HG03442 (cell line): ENCODE measurements at regions not wholly inside any gene's neighbourhood (a gene's known extent, or its start where the extent isn't known, plus 50 kb on each side); places are given as distances from the start of the nearest gene placed in this dataset.
"Not testable (repeated sequence)": the region's sequence is repeated elsewhere in the genome, so short reads cannot be mapped to it uniquely, and the experiment has no call there.

Experiments
- ATAC-seq: cut with Tn5 transposase; IDR thresholded peaks from one replicate; pipeline ENCODE4 v1.9.1; 2021; ENCODE audit warnings: mild to moderate bottlenecking, moderate library complexity; ENCODE audit not compliant: unreplicated experiment

GRCh38 chr13:89982407-89983095 is 1364.9 kb upstream of the MIR17HG start:
- ATAC-seq, result no peak

DNA sequence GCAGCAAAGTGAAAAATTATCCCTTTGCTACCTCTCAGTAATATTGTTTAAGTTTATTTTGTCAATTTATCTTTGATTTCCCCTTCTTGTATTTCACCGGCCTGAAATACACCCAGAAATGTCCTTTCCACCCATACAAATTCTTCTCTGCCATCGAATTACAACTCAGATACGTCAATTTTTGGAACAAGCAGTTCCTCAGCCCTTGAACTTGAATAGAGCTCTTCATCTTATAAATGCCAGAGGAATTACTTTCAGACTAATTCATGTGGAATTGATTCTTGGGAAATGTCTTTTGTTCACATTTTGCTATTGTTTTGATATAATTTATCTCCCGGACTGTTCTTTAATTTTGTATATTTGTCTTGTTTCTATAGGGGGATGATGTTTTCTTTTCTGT is 1359.3 kb upstream of the MIR17HG start:
- no peak for ATAC-seq

- ATAC-seq, result no peak
Observed at GRCh38 chr13:90003566-90003965, 1343.9 kb upstream of the MIR17HG start.

GRCh38 chr13:90008707-90009149 is 1338.8 kb upstream of the MIR17HG start:
- ATAC-seq, result no peak

DNA sequence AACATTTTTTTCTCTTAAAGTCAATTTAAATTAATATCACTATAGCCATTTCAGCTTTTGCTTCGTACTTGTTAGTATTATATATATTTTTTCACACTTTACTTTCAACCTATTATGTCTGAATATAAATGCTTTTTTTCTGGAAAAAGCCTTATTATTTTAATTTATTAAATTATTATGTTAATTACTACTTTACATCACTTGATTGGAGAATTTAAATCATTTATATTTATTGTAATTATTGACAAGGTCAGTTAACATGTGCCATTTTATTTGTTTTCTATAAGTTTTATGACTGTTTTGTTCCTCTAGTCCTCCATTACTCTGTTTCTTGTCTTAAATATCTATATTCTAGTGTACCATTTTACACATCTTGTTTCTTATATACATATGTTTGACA is 1333.4 kb upstream of the MIR17HG start:
- no peak for ATAC-seq

DNA sequence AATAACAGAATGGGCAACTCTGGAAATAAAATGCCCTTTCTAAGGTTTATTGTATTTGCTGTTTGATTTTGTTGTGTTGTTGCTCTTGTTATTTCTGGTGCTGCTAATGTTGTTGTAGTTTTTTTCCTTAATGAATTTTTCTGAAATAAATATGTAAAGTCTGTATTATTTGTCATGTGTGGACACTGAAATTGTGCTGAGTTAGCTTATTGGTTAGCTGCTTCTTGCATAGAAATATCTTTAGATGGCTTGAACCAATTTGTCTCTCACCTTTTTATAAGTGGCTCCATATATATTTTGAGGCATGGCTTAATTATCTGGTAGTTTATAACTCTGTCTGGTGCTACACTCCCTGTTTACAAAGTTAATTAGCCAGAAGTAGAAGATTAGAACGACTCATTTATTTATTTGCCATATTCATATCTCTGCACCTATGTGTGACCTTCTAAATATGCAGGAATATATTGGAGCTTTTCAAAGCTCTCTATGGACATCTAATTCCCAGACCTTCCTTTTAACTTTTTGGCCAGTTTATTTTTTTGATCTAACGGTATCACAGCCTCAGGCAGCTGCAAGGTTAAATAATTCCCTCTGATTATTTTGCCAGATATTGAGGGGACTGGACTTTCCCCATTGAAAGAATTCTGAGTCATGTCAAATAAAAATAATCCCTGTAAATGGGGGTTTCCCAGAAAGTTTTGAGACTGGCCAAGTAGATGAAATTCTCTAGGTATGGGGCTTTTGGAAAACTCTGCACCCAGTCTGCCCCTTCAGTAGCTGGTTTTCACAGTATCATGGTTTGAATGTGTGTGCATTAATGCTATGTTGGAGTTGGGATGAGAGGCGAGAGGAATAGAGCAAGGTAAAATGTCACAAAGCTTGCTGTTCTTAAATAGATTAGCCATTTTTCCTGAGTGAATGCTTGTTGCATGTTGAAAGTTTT is 1331.7 kb upstream of the MIR17HG start:
- no peak for ATAC-seq

DNA sequence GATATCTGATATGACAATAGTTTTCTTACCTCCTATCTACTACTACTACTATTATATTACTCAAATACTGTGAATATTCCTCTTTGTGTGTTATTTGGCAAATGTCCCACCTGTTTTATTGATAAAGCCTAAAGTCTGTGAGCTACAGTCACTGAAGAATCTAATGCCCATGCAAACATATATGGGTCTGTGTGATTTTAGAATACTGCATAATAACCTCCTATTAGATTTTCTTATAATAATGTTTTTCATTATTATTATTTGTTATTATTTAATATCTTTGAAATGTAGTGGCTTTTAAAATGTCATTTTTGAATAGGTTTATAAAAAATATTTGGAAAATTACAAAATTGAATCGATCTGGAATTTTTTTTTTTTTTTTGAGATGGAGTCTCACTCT is 1330.8 kb upstream of the MIR17HG start:
- no peak for ATAC-seq

GRCh38 chr13:90020536-90021070 is 1326.9 kb upstream of the MIR17HG start:
- no peak for ATAC-seq

DNA sequence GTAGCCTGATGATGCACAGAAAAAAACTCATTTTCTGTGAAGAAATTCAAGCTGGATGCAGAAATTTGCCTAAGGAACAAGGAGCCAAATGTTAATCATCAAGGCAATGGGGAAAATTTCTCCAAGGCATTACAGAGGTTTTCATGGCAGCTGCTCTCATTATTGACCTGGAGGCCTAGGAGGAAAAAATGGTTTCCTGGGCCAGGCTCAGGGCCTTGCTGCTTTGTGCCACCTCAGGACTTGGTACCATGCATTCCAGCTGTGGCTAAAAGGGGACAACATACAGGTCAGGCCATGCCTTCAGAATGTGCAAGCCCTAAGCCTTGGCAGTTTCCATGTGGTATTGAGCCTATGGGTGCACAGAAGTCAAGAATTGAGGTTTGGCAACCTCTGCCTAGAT is 1320.1 kb upstream of the MIR17HG start:
- no peak for ATAC-seq

GRCh38 chr13:90032313-90032712 is 1315.2 kb upstream of the MIR17HG start:
- ATAC-seq, result no peak

GRCh38 chr13:90032841-90033493 is 1314.5 kb upstream of the MIR17HG start:
- ATAC-seq, result no peak

DNA sequence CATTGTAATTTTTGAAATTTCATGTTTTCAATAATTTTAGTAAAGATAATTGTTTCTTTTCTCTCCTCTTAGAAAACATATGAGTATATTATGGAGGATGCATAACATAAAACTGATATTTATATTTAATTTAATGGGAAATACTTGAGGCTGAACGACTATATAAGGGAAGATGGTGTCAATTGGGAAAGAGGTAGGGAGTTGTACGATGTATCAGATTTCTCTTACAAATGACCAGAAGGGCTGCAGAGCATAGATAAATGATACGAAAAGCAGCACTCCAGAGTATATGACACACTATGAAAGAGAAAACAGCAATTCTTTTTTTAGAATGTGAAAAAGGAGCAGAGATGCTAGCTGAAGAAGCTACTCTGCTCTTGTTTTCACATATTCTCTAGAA is 1308.0 kb upstream of the MIR17HG start:
- no peak for ATAC-seq

DNA sequence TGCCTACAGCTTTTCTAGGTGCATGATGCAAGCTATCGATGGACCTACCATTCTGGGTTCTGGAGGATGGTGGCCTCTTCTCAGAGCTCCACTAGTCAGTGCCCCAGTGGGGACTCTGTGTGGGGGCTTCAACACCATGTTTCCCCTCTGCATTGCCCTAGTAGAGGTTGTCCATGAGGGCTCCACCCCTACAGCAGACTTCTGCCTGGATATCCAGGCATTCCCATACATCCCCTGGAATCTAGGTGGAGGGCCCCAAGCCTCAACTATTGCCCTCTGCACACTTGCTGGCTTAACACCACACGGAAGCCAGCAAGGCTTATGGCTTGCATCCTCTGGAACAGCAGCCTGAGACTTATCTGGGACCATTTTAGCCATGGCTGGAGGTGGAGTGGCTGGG is 1299.9 kb upstream of the MIR17HG start:
- no peak for ATAC-seq

DNA sequence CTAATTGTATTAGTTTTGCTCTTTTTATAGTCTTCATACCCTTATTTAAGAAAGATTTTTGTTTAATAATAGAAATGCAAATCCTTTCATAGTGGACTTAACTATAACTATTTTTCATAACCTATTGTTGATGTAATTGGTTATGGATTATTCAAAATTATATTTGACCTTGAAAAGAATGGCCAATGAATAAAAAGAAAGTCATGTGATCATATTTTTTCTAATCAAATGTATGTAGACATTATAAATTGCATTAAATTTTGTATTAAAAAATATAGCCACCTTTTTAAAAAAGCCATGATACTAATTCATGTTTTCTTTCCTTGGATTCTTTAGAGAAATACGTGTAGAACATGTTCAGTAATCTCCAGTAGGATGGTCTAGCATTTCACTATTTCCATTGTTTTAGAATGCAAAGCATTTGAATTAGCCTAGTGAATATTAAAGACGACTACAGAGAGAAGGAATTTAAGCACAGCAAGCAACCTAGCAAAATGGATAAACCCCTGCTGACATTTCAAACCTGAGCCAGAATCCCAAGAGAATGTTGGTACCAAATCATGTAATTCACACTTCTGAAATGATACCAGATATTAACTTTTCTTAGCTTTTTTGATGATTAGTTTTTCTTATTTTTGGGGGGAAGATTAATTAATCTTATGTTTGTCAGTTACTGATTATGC is 1297.4 kb upstream of the MIR17HG start:
- ATAC-seq, result no peak

DNA sequence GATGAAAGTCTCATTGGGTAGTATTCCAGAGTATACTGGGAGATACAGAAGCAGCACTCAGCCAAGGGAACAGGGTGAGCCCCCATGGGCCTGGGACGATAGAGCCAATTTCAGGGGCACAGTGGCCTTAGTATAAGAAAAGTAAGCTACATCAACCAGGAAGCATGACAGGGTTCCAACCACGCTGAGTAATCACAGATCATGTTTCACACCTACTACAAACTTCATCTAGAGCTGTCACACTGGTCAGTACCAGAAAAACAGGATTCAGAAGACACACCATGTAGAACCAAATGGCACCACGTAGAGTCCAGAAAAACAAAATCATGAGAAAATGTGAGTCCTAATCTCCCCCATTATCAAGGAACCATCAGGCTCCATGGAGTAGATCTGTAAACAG is 1292.4 kb upstream of the MIR17HG start:
- no peak for ATAC-seq

- no peak for ATAC-seq
Observed at GRCh38 chr13:90055760-90056159, 1291.7 kb upstream of the MIR17HG start.

DNA sequence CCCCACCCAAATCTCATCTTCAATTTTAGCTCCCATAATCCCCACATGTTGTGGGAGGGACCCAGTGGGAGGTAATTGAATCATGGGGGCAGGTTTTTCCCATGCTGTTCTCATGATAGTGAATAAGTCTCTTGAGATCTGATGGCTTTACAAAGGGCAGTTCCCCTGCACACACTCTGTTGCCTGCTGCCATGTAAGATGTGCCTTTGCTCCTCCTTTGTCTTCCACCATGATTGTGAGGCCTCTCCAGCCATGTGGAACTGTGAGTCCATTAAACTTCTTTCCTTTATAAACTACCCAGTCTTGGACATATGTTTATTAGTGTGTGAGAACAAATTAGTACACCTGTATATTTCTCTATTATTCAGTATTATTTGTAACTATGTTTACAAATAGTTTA is 1283.3 kb upstream of the MIR17HG start:
- ATAC-seq, result not testable (repeated sequence)

DNA sequence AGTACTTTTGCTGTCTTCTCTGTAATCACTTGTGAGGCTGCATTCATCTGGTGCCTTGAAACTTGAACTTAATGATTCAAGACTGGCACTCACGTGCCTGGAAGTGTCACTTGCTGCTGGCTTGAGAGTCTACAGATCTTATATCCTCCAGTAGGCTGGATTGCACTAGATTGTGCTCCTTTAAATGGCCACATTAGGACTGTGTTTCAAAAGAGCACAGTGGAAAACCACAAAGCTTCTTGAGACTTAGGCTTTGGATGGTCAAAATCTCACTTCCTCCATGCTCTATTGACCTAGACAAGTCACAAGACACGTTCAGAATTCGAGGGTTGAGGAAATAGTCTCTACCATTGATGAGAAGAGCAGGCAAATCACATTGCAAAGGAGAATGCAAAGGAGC is 1278.8 kb upstream of the MIR17HG start:
- no peak for ATAC-seq

- ATAC-seq, result no peak
Observed at GRCh38 chr13:90070362-90070761, 1277.1 kb upstream of the MIR17HG start.

DNA sequence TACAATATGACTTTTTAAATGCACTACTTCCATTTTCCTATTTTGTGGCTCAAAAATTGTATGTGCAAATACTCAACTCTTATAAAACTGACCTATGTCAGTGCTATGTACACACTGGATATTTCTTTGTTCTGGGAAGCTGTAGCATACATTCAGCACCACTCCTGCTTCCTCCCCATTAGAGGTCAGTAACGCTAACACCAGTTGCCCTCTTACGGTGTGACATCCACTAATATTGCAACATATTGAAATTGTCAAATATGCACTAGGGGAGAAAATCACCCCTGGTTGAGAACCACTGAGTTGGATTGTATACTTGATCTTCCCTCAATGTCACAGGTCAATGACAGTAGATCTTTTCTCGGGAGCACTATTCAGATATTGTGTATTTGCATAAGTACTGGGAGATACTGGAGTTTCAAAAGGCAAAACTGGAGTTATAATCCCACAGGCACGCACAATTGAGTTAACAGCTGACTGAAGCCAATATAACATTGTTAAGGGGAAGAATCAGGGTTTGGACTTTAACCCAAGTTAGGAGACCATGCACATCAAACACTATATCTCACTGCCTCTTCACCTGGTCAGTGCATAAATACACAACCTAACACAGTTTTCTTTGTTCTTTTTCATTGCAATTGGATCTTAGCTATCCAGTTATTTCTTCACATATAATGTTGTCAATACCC is 1276.5 kb upstream of the MIR17HG start:
- ATAC-seq, result no peak
